HG02852 (cell line): ENCODE measurements at regions not wholly inside any gene's neighbourhood (a gene's known extent, or its start where the extent isn't known, plus 50 kb on each side); places are given as distances from the start of the nearest gene placed in this dataset.
"Not testable (repeated sequence)": the region's sequence is repeated elsewhere in the genome, so short reads cannot be mapped to it uniquely, and the experiment has no call there.

ENCODE experiments used
- ATAC-seq: cut with Tn5 transposase; IDR thresholded peaks from one replicate; pipeline ENCODE4 v1.9.1; 2021; ENCODE audit warnings: mild to moderate bottlenecking, moderate library complexity; ENCODE audit not compliant: unreplicated experiment

DNA sequence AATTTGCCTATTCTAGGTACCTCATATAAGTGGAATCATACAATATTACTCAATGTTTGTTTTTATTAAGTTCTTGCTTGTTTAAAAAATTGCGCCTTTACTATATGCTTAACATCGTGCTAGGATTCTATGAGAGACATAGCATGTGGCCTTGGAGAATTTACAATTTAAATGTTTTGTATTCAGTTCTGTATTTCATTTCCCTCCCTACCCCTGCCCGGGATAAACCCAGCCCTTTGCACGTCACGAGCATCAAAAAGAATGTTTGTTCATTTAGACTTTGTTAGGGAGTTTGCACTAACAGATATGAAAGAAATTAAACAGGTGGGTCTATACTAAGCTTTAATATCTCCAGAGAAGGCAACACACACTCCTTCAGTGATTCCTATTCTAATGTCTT lies 75.7 kb downstream of the C18orf54 start:
- no peak for ATAC-seq

DNA sequence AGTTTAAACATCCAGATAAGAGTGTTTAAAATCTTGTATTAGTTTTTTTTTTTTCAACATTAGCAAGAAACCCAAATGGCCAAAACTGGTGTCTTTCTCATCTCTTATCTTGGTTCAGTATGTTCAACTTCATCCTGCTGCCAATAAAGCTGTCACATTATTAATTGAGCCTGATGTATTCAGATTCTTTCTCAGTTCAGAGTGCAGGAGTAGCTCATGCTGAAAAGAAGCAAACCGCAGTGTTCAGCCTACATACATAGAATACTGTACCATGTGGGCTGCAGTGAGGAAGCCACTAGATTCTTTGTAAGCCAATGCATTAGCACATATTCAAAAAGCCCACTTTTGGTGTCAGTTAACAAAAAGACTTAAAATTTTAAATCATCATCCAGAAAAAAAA lies 76.2 kb downstream of the C18orf54 start:
- ATAC-seq: no peak

DNA sequence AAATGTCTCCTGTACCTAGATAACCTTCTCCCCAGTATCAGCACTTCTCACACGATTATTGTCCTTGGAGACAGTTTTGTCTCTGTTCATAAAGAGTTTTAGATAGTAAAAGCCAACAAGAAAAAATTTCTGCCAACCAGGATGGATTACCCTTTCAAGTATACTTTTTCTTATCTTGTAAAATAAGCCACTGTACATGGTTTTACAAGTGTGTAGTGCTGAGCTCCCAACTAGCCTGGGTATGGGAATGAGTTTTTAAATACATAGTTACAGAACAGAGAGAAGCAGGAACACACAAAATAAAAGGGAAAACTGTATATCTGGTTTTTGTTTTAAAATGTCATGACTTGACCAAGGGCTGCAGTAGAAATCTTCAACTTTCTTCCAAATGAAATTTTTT lies 76.7 kb downstream of the C18orf54 start:
- no peak for ATAC-seq

DNA sequence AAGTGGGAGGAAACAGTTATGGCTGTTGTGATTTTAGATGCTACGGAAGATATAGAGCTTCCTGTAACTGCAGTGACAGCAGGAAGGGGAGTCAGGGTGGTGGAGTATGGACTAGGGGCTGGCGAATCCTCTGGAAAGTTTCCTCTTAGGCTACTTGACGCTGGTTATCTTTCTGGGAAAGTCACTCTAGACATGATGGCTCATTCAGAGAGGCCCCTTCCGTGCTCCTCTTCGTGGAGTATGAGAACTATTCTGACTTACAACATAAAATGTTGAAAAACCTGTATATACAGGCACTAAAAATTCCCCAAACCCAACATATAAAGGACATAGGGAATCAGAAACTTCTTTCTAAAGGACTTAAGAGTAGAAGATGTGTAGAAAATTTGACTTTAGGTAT lies 78.8 kb downstream of the C18orf54 start:
- no peak for ATAC-seq

DNA sequence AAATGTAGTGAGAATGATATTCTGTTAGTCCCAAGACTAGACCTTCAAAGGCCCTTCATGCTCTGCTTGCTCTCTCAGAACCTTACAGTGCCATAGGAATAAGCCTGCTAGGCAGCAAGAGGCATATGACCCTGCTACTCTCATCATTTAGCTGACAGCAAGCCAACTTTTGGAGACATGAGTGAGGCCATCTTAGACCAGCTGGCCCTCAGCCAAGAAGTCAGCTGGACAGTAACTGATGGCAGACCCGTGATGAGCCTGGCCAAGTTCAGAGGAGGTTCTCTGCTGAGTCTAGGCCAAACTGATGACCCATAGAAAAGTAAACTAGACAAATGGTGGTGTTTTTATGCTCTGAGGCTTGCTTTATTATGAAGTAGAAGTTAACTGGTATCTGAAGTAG lies 82.6 kb downstream of the C18orf54 start:
- ATAC-seq: no peak

DNA sequence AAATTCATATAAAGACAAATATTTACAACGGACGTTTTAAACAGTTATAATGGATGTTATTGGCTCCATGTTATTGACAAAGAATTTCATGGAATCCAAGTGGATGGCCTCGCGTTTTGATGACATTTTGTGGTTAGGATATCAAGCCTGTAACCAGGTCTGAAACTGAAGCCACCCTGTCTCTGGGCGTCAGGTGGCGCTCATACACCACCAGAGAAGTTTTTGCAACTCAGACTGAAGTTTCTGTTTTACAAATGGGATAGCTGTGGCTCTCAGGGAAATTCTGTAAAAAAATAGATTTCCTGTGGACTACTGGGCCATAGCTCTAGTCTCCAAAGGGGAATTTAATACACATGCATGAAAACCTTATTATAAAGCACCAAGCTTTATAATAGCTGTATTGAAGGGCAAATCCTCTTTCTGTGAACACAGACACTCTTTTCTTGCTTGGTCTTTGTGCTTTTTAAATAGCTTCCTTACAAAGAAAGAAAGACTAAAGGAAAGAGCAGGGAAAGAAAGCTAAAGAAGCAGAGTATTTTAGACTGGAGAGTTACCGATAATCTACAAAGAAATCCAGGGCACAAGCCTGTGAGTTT lies 86.7 kb downstream of the C18orf54 start:
- ATAC-seq: peak; percentile 83

DNA sequence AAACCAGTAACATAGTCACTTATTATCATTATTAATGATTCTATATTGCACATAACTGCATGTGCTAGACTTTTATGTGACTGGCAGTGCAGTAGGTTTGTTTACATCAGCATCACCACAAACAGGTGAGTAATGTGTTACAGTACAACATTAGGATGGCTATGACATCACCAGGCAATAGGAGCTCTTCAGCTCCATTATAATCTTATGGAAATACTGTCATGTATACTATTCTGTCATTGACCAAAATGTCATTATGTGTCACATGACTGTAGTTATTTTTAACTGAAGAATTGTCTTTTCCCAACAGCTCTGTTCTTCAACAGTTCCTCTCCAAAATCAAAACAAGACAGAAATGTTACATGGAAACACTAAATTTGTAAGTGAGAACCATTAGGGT lies 96.3 kb downstream of the C18orf54 start:
- ATAC-seq: no peak

DNA sequence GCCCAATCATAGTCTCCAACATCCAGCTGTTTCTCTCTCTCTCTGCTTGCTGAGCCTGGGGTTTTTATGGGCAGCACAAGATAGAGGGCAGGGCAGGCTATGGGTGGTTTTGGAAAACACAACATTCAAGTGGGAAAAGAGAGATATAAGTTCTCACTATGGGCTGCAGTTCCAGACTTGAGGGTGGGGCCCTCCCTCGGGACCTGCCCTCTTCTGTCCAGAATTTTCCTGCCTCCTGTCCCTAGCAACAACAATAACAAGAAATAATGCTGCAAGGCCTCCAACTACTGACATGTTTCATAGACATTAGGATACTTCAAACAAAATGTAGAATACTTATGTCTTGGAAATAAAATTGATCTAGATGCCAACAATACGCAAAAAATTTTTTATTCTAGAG lies 107.8 kb downstream of the C18orf54 start:
- no peak for ATAC-seq

DNA sequence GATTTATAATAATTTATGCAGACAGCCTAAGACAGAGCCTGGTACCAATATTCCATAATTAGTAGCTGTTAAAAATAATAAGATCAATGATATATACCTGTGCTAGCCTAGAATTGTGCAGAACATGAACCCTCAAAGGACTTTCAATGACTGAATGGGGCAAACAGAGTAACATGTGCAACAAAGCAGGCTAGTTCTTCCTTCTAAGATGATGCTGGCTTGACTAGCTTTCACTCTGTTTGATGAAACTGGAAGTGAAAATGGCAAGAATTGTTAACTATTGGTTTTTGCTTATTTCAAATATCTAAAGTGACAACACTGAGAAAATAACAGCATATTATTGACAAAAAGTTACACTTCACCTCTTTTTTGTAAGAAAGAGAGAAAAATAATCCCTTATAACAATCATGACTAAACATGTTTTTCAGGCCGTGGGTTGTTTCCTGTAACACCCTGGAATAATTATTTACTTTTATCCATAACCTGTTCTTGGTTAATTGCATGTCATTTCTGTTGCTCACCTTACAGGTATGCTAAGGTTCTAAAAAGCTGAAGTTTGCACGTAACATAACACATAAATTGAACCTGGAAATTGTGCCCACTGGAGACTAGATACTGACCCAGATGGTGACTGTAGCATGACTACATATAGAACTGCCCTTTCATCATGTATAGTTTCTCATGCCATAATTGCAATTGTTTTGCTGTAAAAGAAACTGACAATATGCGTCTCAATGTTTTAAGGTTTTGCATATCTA lies 108.7 kb downstream of the C18orf54 start:
- no peak for ATAC-seq

DNA sequence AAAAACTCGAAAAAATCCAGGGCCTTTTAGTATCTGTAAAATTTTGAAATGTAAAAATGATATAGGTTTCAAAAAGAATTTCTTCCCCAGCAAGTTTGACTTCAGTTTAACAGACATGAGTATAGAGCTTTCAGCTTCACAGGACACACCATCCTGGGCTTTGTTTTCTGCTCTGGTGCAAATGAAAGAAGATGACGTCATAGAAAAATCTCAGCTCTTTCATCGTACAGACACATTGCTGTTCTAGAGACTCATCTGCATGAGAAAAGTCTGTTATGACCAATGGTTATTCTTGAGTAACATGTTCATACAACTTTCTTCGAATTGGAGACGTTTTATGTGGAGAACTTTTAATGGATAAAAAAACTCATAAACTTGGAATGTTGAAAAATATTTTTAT lies 111.7 kb upstream of the DYNAP start:
- ATAC-seq: no peak

DNA sequence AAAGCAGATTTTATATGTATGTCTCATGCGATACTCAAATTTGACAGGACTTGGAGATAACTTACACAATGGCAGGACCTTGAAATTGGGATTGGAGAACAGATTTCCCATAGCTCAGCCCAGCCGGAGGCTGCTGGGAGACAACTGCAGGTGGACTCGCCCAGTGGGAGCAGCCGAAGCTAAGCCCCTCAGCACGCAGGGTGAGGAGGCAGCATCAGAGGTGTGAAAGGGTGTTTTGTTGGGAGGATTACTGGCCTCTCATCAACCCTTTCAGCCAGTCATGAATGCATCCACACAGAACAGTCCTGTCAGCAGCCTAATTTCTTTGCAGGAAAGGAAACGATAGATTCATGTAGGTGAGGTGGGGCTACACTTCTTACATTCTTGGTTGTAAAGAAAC lies 110.4 kb upstream of the DYNAP start:
- ATAC-seq: no peak

DNA sequence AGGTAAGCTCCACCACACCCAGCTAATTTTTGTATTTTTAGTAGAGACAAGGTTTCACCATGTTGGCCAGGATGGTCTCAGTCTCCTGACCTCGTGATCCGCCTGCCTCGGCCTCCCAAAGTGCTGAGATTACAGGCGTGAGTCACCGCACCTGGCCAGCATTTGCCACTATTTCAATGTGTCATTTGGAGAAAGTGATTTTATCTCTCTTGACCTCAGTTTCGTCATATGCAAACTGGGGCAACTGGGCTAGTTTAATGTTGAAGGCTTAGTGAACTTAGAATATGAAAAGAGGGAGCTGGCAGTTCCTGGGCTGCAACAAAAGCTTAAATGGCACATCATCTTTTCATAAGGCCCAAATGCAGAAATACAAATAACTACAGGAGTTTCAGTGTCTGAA lies 88.6 kb upstream of the DYNAP start:
- not testable (repeated sequence) for ATAC-seq

DNA sequence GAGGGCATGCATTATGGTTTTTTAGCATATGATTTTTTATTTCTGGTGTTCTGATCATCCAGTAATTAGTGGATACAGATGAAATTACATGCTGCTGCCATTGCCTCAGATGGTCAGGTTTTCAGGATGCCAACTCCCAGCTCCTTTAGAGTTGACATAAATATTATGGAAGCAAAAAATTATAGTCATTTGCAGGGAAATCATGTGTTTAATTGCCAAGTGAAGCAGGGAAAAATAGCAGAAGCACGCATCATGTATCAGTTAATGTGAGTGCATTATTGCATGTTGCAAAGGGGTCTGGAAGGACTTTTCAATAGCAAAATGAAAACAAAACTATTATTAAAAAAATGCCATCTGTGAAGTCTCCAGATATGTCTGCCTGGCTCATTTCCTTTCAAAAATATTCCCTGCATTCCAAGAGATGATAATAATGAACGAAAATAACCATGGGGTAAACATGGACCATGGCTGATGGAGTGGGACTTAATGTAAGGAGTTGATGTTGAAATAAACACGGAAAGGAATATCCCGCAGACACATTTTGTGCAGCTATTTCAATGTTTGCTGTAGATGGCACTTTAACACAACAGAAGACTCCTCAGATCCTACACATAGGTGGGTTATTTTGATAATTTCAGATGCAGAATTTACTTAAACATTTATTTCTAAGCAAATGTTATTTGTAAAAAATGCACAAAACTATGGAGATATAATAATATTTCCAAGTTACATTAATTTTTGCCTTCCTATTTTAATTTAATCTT lies 87.7 kb upstream of the DYNAP start:
- ATAC-seq: no peak

DNA sequence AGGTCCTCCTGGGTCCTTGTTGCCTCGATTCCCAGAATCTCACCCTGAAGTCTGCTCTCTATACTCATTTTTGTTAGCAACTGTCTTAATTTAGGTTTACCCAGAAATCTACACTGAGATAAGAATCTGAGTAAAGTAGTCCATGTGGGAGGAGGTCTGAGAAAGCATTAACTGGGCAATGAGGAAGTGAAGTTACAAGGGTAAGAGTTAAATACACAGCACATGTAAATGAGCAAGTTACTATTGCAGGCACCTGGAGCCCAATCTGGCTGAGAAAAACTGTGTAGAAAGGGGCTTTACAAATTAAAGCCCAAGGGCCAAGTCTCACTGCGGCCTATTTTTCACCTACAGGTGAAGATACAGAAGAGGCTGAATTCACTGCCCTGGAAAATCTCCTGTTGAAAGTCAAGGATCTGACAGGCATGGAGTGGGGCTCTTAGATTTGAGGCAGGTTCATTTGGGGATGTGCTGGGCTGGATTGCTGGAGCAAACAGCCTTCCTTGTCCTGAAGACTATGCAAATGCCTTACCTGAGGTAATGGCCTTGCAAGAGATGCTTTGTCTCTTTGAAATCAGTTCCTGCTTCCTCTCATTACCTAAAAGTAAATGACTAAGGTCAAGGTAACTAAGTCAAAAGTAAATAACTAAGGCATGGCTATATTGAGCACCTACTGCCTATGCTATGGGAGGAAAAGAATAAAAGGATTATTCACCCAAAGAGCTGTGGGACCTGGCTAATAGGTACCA lies 84.4 kb upstream of the DYNAP start:
- ATAC-seq: peak; percentile 62

DNA sequence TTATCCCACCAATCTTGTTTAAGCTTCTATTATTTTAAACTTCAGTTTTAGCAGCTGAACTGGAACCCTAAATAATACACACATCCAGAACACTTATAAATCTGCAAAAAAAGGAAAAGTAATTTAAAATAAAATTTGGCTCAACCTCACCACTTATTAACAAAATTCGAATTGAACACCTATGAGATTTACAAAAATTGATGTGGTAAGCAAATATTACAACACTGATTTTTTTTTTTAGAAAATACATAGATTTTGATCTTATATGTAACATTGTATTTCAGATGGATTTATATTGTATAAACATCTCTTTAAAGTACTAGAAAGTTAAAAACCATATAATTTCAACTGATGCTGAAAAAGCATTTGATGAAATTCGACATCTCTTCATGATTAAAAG lies 81.3 kb upstream of the DYNAP start:
- no peak for ATAC-seq

DNA sequence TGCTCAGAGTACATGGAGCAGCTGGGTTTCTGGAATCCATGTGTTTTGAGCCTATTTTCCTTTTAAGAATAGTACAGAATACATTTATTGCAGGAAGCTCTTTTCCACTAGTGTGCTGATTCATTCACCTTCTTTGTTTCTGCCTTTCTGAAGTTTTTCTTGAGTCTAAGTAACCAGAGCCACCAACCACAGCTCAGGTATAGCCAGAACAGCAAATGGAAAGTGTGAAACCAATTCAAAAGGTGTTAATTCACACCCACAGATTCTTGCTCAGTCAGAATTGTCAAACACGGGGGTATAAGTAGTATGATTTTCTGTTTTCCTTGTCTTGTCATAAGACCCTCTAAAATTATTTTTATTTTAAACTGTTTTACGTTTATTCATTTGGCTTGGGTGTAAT lies 75.9 kb upstream of the DYNAP start:
- ATAC-seq: no peak

DNA sequence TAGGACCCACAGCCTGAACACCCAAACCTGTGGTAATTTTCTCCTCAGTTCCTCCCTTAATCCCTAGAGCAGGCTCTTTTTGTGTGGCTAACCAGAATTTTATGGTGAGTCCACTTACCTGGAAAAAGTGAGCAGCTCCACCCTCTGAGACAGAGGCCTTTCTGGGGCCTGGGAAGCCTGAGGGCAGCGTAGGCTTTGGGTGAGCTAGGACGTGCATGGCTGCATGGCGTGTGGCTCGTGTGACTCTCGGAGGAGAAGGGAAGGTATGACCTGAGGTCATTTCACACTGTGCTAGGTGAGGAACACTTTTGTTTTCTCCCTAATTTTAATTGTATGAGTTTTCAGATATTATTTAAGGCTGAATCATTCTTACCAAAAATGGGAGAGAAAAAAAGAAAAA lies 73.5 kb upstream of the DYNAP start:
- ATAC-seq: no peak

DNA sequence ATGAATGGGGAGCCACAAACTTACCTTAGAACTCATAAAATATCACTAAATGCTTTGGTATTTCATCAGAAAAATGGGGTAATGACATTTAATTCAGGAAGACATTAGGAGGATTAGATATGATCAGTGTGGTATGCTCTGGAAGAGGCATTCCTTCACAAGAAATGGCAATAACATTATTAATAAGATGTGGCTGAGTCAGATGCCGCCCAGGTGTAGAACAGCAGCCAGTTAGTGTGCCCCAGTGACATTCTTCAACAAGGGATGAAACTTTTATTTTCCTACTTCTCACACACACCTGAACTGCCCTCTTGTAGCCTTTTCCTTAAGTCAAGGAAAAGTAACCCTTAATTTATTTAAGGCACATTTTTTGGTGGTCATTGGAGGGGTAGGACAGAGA lies 69.2 kb upstream of the DYNAP start:
- ATAC-seq: no peak

DNA sequence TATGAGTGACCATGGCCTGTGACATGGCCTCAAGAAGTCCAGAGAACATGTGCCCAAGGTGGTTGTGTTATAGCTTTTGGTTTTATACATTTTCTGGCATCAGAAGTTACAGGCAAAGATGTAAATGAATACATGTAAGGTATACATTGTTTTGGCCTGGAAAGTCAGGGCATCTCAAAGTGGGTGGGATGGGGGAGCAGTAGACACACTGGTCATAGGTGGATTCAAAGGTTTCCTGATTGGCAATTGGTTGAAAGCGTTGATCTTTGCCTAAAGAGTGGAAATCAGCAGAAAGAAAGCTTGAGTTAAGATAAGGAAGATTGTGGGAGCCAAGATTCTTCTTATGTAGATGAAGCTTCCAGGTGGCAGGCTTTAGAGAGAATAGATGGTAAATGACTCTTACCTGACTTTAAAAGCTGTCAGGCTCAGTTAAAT lies 62.1 kb upstream of the DYNAP start:
- ATAC-seq: no peak

DNA sequence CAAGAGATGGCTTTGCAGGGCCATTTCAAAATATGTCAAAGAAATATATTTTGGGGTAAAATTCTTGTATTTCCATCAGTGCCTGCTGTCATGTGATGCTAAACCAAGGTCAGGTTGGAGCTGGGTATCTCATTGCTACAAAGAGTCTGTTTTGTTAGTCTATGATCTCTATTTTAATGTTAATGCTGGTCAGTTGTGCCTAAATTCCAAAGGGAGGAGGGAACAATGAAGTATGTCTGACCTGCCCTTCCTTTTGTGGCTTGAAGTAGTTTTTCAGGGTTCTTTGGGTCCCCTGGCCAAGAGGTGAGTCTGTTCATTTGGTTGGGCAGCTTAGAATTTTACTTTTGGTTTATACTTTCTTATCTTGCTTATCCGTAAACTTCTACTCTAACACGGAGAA lies 61.6 kb upstream of the DYNAP start:
- ATAC-seq: no peak

DNA sequence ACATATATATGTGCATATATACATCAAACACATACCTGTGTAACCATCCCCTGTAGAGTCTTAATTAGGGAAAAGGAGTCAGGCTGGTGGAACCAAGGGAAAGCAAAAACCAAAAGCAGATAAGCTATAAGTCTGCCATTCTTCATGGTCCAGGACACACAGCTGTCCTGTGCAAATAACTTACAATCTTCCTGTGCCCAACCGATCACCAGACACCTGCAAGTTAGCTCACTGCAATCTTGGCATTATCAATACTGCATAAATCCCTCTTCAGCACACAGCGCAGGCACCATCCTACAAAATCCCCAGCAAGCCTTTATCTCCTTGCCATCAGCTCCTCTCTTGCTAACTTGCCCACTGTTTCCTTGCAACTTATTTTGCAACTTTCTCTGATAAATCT lies 60.8 kb upstream of the DYNAP start:
- no peak for ATAC-seq
